Eye (tissue), 1 donor: ENCODE measurements at regions not wholly inside any gene's neighbourhood (a gene's known extent, or its start where the extent isn't known, plus 50 kb on each side); places are given as distances from the start of the nearest gene placed in this dataset.

Experiments
- DNase-seq: peaks from one replicate; pipeline ENCODE4 v3.0.0-alpha.2; 2015

DNA sequence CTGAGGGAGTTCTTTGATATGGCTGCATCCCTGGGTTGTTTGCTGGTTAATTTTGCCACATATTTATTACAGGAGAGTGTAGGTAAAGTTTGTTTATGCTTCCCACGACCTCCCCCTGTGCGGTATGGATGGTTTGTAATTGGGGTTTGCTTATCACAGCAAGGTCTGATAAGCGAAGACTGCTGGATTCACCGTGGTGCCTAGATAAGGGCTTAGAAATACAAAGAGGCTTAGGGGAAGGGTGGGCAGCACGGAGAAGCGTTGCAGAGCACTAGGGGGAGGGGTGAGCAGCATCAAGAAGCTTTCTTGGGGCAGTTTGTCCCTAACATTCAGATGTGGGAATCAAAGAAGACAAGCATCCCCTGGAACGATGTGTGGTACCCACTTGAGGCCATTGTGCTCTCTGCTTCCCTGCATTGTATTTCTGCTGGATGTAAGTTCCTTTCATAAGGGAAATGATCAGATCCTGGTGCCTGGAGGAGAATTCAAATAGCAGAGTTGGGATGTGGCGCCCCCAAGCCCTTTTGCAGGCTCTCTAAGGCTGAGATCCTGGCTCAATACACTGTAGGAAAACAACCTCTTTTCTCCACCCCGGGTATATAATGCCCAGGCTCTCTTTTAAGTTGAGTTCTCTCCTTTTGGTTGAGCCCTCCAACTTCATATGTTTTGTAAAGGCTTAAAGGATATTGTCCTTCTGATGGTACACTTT lies 598.1 kb upstream of the ADGRL4 start:
- no peak for DNase-seq

GRCh38 chr1:79603843-79604242 lies 597.3 kb upstream of the ADGRL4 start:
- DNase-seq, result no peak

DNA sequence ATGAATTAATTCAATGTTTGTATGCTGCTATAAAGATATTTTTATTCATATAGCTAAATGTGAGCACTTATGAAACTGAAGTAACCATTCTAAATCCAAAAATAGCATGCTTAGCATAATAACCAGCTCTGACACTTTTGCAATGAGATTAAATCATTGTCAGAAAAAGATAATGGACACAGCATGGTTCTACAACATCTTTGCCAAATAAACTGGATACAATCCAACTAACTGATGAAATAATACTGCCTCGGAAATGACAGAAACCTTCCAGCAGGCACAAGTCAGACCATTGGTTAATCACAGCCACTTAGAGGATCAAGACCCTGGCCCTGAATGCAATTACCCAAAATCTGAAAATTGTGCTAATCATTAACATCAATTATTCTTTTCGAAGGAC lies 592.7 kb upstream of the ADGRL4 start:
- no peak for DNase-seq

GRCh38 chr1:79595931-79596330 lies 589.4 kb upstream of the ADGRL4 start:
- no peak for DNase-seq

GRCh38 chr1:79594121-79594698 lies 587.7 kb upstream of the ADGRL4 start:
- DNase-seq, result no peak

DNA sequence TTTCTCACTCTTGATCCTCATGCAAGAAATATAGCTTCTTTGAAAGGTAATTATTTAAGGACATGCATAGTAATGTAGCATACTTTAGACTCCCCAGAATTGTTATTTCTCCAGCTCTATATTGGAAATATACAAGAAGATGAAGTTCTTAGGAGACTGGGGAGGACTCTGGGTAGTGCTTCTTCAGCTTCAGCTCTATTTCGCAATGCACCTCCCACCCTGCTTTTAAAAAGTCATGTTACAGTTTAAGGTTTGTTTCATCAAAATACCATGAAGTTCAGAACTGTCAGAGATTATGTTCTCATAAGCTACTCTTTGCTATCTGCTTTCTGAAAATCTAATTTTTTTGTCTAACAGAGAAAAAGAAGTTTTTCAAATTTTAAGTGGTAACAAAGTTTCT lies 586.2 kb upstream of the ADGRL4 start:
- no peak for DNase-seq

DNA sequence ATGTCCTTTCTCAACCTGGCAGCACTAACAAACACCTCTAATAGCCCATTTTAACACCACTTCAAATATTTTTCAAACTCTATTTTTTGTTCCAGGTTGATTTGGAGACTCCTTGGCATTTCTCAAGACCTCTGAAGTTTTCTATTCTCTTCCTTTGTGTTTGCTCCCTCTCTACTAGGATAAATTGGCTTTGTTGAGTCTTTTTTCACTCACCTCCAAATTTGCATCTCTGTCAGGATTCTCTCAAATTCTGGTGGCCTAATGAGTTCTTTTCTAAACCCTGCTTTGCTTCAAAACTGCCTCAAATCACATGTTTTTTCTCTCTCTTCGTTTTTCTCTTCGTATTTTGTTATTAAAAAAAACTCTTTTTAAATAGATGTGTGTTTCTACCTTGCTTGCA lies 582.2 kb upstream of the ADGRL4 start:
- no peak for DNase-seq

- no peak for DNase-seq
These were observed 580.7 kb upstream of the ADGRL4 start for GRCh38 chr1:79587229-79587628.

- DNase-seq, result no peak
These were observed 579.3 kb upstream of the ADGRL4 start for GRCh38 chr1:79585801-79586200.

GRCh38 chr1:79575424-79575823 lies 568.9 kb upstream of the ADGRL4 start:
- no peak for DNase-seq

DNA sequence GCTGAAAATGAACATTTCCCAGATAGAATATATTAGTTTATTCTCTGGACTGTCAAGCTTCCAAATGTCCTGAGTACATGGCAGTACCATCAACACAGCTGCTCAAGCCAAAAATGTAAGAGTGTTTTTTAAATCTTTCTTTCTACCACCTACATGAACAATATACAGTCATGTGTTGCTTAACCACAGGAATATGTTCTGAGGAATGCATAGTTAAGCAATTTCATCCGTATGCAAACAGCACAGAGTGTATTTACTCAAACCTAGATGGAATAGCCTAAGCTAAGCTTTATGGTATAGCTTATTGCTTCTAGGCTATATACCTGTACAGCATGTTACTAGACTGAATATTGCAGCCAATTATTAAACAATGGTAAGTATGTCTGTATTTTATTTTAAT lies 561.9 kb upstream of the ADGRL4 start:
- DNase-seq, result no peak

GRCh38 chr1:79561521-79561978 lies 555.0 kb upstream of the ADGRL4 start:
- no peak for DNase-seq

DNA sequence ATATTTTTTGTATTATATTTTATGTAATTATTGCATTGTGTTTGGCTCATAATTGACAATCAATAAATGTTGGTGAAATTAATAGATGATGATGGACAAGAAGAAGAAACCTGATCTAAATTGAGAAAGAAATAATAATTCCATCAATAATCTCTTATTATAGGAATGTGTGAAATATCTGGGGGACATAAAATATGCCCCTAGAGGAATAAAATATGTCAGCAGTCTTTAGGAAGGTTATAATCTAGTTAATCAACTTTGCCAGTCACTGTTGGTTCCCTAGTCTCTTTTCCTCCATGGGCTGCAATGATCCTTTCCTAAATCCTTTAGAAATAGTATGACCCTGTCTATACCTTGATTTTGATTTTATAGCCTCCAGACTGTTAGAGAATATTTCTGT lies 549.7 kb upstream of the ADGRL4 start:
- DNase-seq, result no peak

- DNase-seq, result no peak
These were observed 548.2 kb upstream of the ADGRL4 start for GRCh38 chr1:79554688-79555087.

- DNase-seq, result no peak
These were observed 544.8 kb upstream of the ADGRL4 start for GRCh38 chr1:79551321-79551720.

- no peak for DNase-seq
These were observed 543.9 kb upstream of the ADGRL4 start for GRCh38 chr1:79550402-79550801.

GRCh38 chr1:79549201-79549600 lies 542.7 kb upstream of the ADGRL4 start:
- peak; percentile 22 for DNase-seq

GRCh38 chr1:79547514-79547913 lies 541.0 kb upstream of the ADGRL4 start:
- no peak for DNase-seq

- DNase-seq, result no peak
These were observed 536.9 kb upstream of the ADGRL4 start for GRCh38 chr1:79543394-79543793.

DNA sequence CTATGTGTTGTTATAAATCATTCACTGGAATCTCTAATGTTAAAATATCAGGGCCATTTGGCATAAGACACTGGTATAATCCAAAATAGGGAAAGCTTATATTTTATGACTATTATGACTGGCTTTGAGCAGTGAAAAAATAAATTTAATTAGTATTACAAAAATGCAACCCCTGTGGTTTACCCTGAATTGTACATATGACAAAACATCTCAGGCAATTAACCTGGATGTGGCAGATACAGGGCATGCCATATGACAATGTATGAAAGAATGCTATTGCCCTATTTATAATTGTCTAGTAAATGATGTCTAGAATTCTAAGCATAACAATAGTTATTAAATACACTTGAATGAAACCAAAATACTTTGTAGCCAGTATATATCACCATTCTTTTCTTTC lies 532.5 kb upstream of the ADGRL4 start:
- DNase-seq, result peak; percentile 16

DNA sequence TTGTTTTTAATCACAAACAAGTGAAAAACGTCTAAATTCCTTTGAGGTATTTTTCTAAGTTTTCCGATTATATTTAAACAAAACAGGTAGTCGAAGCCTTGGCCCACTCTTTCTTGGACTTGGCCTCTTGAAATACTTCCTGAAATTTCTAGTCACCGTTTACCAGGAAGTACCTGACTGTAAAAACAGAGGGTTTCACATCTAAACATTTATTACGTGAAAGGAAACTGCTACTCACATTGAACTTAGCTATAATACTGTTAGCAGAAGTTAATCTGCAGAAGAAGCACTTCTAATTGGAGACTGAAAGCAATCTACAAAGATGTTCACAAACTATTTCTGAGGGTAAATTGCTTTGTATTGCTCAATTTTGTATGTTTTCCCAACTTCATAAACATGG lies 526.0 kb upstream of the ADGRL4 start:
- no peak for DNase-seq

GRCh38 chr1:79531790-79532189 lies 525.3 kb upstream of the ADGRL4 start:
- DNase-seq, result no peak

GRCh38 chr1:79530476-79530875 lies 523.9 kb upstream of the ADGRL4 start:
- DNase-seq, result no peak

DNA sequence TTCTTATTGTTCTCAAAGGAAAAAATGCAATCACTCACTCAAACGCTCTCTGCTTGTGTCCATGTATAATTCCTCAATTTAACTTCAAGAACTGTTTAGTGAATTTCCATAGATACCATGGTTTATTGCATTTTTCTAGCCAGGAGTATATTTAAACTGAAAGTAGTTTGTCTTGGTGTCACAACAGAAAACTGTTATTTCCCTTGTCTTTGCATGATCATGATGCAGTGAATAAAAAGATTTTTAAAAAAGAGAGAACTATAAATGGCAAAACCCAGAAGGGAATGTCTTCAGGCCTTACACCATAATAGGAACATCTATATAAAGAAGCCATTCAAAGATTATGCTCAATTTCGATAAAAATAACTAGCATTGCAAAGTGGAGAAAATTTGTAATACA lies 523.5 kb upstream of the ADGRL4 start:
- DNase-seq, result no peak

DNA sequence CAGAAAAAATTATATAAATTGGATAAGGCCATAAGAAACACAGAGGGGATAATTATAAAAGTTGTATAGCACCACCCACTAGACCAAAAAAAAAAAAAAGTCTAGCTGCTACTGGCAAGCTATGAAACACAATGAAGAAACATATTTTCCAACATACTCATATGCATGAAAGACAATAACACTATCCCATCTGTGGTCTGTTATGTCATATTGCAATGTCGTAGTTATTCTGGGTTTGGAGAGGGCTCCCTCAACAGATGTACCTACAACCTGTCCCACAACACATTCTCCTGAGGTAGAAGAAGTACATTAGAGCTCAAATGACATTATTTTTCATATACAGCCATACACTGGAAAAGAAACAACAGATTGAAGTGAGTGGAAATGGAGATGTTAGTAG lies 517.6 kb upstream of the ADGRL4 start:
- DNase-seq, result no peak
